ENCODE measurements at regions not wholly inside any gene's neighbourhood (a gene's known extent, or its start where the extent isn't known, plus 50 kb on each side); places are given as distances from the start of the nearest gene placed in this dataset.

DNA sequence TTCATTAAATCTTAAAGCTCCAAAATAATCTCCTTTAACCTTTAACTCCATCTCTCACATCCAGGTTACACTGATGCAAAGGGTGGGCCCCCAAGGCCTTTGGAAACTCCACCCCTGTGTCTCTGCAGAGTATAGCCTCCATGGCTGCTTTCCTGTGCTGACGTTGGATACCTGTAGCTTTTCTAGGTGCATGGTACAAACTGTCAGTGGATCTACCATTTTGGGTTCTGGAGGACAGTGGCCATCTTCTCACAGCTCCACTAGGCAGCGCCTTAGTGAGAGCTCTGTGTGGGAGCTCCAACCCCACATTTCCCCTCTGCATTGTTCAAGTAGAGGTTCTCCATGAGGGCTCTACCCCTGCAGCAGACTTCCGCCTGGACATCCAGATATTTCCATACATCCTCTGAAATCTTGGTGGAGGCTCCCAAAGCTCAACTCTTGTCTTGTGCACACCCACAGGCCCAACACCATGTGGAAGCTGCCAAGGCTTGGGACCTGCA lies 162.2 kb downstream of the RASSF9 start (continued):
- TF ChIP-seq, protein P1, sequence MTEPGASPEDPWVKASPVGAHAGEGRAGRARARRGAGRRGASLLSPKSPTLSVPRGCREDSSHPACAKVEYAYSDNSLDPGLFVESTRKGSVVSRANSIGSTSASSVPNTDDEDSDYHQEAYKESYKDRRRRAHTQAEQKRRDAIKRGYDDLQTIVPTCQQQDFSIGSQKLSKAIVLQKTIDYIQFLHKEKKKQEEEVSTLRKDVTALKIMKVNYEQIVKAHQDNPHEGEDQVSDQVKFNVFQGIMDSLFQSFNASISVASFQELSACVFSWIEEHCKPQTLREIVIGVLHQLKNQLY (CRISPR knock-in tag; IDR thresholded peaks at IDR 0.05), result no peak
- TF ChIP-seq ZMAT4 (CRISPR knock-in tag; IDR thresholded peaks at IDR 0.05), result no peak
- no peak for TF ChIP-seq AFF4 (CRISPR knock-in tag; IDR thresholded peaks at IDR 0.05; ENCODE audit: borderline replicate concordance)
- TF ChIP-seq ZNF263 (CRISPR knock-in tag; IDR thresholded peaks at IDR 0.05; ENCODE audit: low read depth), result no peak
- TF ChIP-seq CBFB (CRISPR knock-in tag; IDR thresholded peaks at IDR 0.05; ENCODE audit: low read depth), result no peak

- Mint-ChIP-seq H3K4me1 (no peaks in the 10 kb centered on the region), H3K36me3 (peaks cover 19% of the 10 kb centered on the region), H3K27me3 (ENCODE audit: low read depth) (no peaks in the 10 kb centered on the region), H3K9me3 (peaks cover 31% of the 10 kb centered on the region), H3K27ac (no peak overlapping the region), H3K4me3 (no peak overlapping the region)
- DNase-seq (ENCODE audit: low spot score), result no peak
- no peak for ATAC-seq
- TF ChIP-seq ZNF416 (CRISPR knock-in tag; IDR thresholded peaks at IDR 0.05) (no peak), SOX15 (CRISPR knock-in tag; IDR thresholded peaks at IDR 0.05) (no peak), E2F1 (CRISPR knock-in tag; IDR thresholded peaks at IDR 0.05) (no peak), ZBTB21 (CRISPR knock-in tag; IDR thresholded peaks at IDR 0.05; ENCODE audit: borderline replicate concordance) (no peak), CREM (CRISPR knock-in tag; IDR thresholded peaks at IDR 0.05) (no peak)
- TF ChIP-seq, protein P2, sequence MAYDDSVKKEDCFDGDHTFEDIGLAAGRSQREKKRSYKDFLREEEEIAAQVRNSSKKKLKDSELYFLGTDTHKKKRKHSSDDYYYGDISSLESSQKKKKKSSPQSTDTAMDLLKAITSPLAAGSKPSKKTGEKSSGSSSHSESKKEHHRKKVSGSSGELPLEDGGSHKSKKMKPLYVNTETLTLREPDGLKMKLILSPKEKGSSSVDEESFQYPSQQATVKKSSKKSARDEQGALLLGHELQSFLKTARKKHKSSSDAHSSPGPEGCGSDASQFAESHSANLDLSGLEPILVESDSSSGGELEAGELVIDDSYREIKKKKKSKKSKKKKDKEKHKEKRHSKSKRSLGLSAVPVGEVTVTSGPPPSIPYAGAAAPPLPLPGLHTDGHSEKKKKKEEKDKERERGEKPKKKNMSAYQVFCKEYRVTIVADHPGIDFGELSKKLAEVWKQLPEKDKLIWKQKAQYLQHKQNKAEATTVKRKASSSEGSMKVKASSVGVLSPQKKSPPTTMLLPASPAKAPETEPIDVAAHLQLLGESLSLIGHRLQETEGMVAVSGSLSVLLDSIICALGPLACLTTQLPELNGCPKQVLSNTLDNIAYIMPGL (CRISPR knock-in tag; IDR thresholded peaks at IDR 0.05), result no peak
- TF ChIP-seq, protein P3, sequence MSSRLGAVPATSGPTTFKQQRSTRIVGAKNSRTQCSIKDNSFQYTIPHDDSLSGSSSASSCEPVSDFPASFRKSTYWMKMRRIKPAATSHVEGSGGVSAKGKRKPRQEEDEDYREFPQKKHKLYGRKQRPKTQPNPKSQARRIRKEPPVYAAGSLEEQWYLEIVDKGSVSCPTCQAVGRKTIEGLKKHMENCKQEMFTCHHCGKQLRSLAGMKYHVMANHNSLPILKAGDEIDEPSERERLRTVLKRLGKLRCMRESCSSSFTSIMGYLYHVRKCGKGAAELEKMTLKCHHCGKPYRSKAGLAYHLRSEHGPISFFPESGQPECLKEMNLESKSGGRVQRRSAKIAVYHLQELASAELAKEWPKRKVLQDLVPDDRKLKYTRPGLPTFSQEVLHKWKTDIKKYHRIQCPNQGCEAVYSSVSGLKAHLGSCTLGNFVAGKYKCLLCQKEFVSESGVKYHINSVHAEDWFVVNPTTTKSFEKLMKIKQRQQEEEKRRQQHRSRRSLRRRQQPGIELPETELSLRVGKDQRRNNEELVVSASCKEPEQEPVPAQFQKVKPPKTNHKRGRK (CRISPR knock-in tag; IDR thresholded peaks at IDR 0.05; ENCODE audit: borderline replicate concordance), result no peak
- CTCF ChIA-PET, result no interaction called here
- POLR2A ChIA-PET, result no interaction called here
Measured at GRCh38 chr12:85676816-85677749, 159.1 kb downstream of the RASSF9 start.

Data from WTC11 (cell line).